DMS 273 (cell line): ENCODE measurements at regions not wholly inside any gene's neighbourhood (a gene's known extent, or its start where the extent isn't known, plus 50 kb on each side); places are given as distances from the start of the nearest gene placed in this dataset.
A peak's percentile ranks its signal among the peaks of the same experiment; 100 is the strongest.
"Not testable (repeated sequence)": the region's sequence is repeated elsewhere in the genome, so short reads cannot be mapped to it uniquely, and the experiment has no call there.

Source experiments
- DNase-seq: peaks from one replicate; lab custom pipeline; 2025; ENCODE audit not compliant: unreplicated experiment; lab: John Stamatoyannopoulos, UW

GRCh38 chr16:29202642-29203041, 203.9 kb downstream of the NPIPB11 start:
- DNase-seq, result peak; percentile 34

- not testable (repeated sequence) for DNase-seq
These were observed 204.4 kb downstream of the NPIPB11 start for GRCh38 chr16:29202025-29202632.

- peak; percentile 41 for DNase-seq
These were observed 205.1 kb downstream of the NPIPB11 start for GRCh38 chr16:29201296-29202024.

- DNase-seq, result not testable (repeated sequence)
These were observed 205.8 kb downstream of the NPIPB11 start for GRCh38 chr16:29200681-29201080.

GRCh38 chr16:29200135-29200601, 206.3 kb downstream of the NPIPB11 start:
- not testable (repeated sequence) for DNase-seq

- DNase-seq, result not testable (repeated sequence)
These were observed 206.9 kb downstream of the NPIPB11 start for GRCh38 chr16:29199626-29200025.

- no peak for DNase-seq
These were observed 207.6 kb downstream of the NPIPB11 start for GRCh38 chr16:29198731-29199521.

GRCh38 chr16:29198231-29198630, 208.3 kb downstream of the NPIPB11 start:
- no peak for DNase-seq

- DNase-seq, result not testable (repeated sequence)
These were observed 208.9 kb downstream of the NPIPB11 start for GRCh38 chr16:29197494-29198100.

- not testable (repeated sequence) for DNase-seq
These were observed 209.8 kb downstream of the NPIPB11 start for GRCh38 chr16:29196746-29197145.

GRCh38 chr16:29195116-29195872, 210.4 kb downstream of the LAT start:
- DNase-seq, result not testable (repeated sequence)

- not testable (repeated sequence) for DNase-seq
These were observed 209.5 kb downstream of the LAT start for GRCh38 chr16:29194185-29194844.

- DNase-seq, result not testable (repeated sequence)
These were observed 208.8 kb downstream of the LAT start for GRCh38 chr16:29193634-29194033.

- DNase-seq, result not testable (repeated sequence)
These were observed 208.4 kb downstream of the LAT start for GRCh38 chr16:29193248-29193574.

GRCh38 chr16:29192329-29193247, 207.7 kb downstream of the LAT start:
- DNase-seq, result no peak

- DNase-seq, result not testable (repeated sequence)
These were observed 206.9 kb downstream of the LAT start for GRCh38 chr16:29191636-29192180.

- not testable (repeated sequence) for DNase-seq
These were observed 205.9 kb downstream of the LAT start for GRCh38 chr16:29190553-29191431.

GRCh38 chr16:29188806-29189205, 204.0 kb downstream of the LAT start:
- DNase-seq, result not testable (repeated sequence)
